ENCODE measurements at regions not wholly inside any gene's neighbourhood (a gene's known extent, or its start where the extent isn't known, plus 50 kb on each side); places are given as distances from the start of the nearest gene placed in this dataset.

- no peak overlapping the region for H3K4ac ChIP-seq (replicated peaks; ENCODE audit: insufficient read length, low read depth, low read length)
- H2BK20ac ChIP-seq (ENCODE audit: low read length) = no peak overlapping the region
- H2AK5ac ChIP-seq (ENCODE audit: low read depth, low read length) = no peak overlapping the region
- TF ChIP-seq CHD1 (IDR thresholded peaks at IDR 0.05; ENCODE audit: low read depth, low read length) (no peak), GTF2F1 (IDR thresholded peaks at IDR 0.05; ENCODE audit: borderline replicate concordance, low read depth, low read length) (no peak), EP300 (IDR thresholded peaks at IDR 0.05; ENCODE audit: borderline replicate concordance in 1 of 2, low read depth in 2 of 2, low read length in 2 of 2) (no peak), HDAC2 (IDR thresholded peaks at IDR 0.05; ENCODE audit: borderline replicate concordance in 1 of 2, low read depth in 2 of 2, low read length in 2 of 2) (no peak), SP1 (IDR thresholded peaks at IDR 0.05; ENCODE audit: low read depth, low read length) (no peak), FOSL1 (IDR thresholded peaks at IDR 0.05; ENCODE audit: insufficient read depth, low read depth, low read length) (no peak), CTBP2 (IDR thresholded peaks at IDR 0.05; ENCODE audit: borderline replicate concordance, insufficient read depth, insufficient read length, low read length) (no peak), MAFK (IDR thresholded peaks at IDR 0.05; ENCODE audit: low read depth, low read length) (no peak), SIRT6 (IDR thresholded peaks at IDR 0.05; ENCODE audit: low read length) (no peak), TCF12 (IDR thresholded peaks at IDR 0.05; ENCODE audit: low read depth, low read length) (no peak), RAD21 (IDR thresholded peaks at IDR 0.05 in 1 of 2, conservative IDR thresholded peaks at IDR 0.05 in 1 of 2; ENCODE audit: low read depth in 2 of 2, low read length in 2 of 2) (no peak), POLR2AphosphoS5 (IDR thresholded peaks at IDR 0.05; ENCODE audit: low read depth, low read length) (no peak), KDM5A (IDR thresholded peaks at IDR 0.05; ENCODE audit: low read length) (no peak), EZH2 (IDR thresholded peaks at IDR 0.05; ENCODE audit: low read depth, low read length, severe bottlenecking) (no peak)
- no peak overlapping the region for H2BK5ac ChIP-seq (ENCODE audit: low read depth, low read length)
- H3K27me3 ChIP-seq (replicated peaks in 1 of 4; ENCODE audit: control insufficient read depth in 3 of 4, extremely low read depth in 1 of 4, insufficient read depth in 3 of 4, low read length in 3 of 4) = no peaks in the 10 kb centered on the region
- no peaks in the 10 kb centered on the region for H3K23me2 ChIP-seq (ENCODE audit: low read depth, low read length)
- H2BK12ac ChIP-seq (ENCODE audit: low read depth, low read length) = no peak overlapping the region
- no peak overlapping the region for H2BK120ac ChIP-seq (replicated peaks; ENCODE audit: low read depth, low read length)
- no peak overlapping the region for H3K4me3 ChIP-seq (ENCODE audit: extremely low read depth in 1 of 4, insufficient read depth in 2 of 4, low read depth in 3 of 4, low read length in 4 of 4)
- H3K9me3 ChIP-seq (ENCODE audit: insufficient read depth in 2 of 2, low read depth in 1 of 2, low read length in 1 of 2) = no peaks in the 10 kb centered on the region
- ChIA-PET POLR2A (ENCODE audit: partially characterized antibody) (no interaction called here), CTCF (ENCODE audit: partially characterized antibody) (no interaction called here)
- FAIRE-seq = no peak
- H4K5ac ChIP-seq (ENCODE audit: insufficient read length, low read depth, low read length) = no peak overlapping the region
- H3K4me2 ChIP-seq (ENCODE audit: insufficient read depth in 1 of 2, low read depth in 2 of 2, low read length in 2 of 2) = no peak overlapping the region
- H3K27ac ChIP-seq (ENCODE audit: low read depth, low read length) = no peak overlapping the region
- no peak overlapping the region for H3K56ac ChIP-seq (replicated peaks; ENCODE audit: insufficient read length, low read depth, low read length)
- peaks cover 0 to 4% (median 0%) of the 10 kb centered on the region in 4 experiments; a peak in 2 of 7 replicates for H3K4me1 ChIP-seq (replicated peaks in 1 of 4; ENCODE audit: control insufficient read depth in 3 of 4, insufficient read depth in 4 of 4, low read length in 3 of 4)
- DNase-seq (ENCODE audit: low read depth in 1 of 2, low spot score in 2 of 2) = no peak
- H3K14ac ChIP-seq (ENCODE audit: insufficient read length) = no peak overlapping the region
- H2AFZ ChIP-seq (ENCODE audit: low read length) = no peak overlapping the region
- H3K79me2 ChIP-seq (ENCODE audit: control insufficient read depth in 1 of 2, insufficient read depth in 2 of 2, low read length in 2 of 2) = peaks cover 0 to 4% of the 10 kb centered on the region in 2 experiments; a peak in 1 of 4 replicates
- H3K9ac ChIP-seq (replicated peaks in 1 of 4; ENCODE audit: extremely low read depth in 1 of 4, low read depth in 3 of 4, low read length in 3 of 4) = no peak overlapping the region
- H3K18ac ChIP-seq (ENCODE audit: extremely low read depth, low read length) = no peak overlapping the region
- H3K23ac ChIP-seq (ENCODE audit: insufficient read length) = no peak overlapping the region
- H3K79me1 ChIP-seq (ENCODE audit: low read depth, low read length) = peaks cover 13% of the 10 kb centered on the region; the same call in 1 of the 2 replicates
- no peak overlapping the region for H4K8ac ChIP-seq (ENCODE audit: extremely low read depth, insufficient read depth, low read length)
- H3K36me3 ChIP-seq (ENCODE audit: control insufficient read depth in 2 of 4, insufficient read depth in 4 of 4, low read length in 3 of 4) = no peaks in the 10 kb centered on the region; a peak in 2 of 8 replicates
- WGBS, 2 experiments (ENCODE audit: extremely low coverage in 1 of 2, insufficient coverage in 1 of 2, insufficient read length in 1 of 2, insufficient replicate concordance in 2 of 2, low coverage in 1 of 2, low lambda C conversion rate in 2 of 2, missing lambda C conversion rate in 1 of 2) = 95% methylated on average over 5 of the region's 5 CpGs; no CpG with 5 or more reads in 1 of the 2 experiments
- no peak overlapping the region for H2BK15ac ChIP-seq (ENCODE audit: low read length)
- H4K91ac ChIP-seq (replicated peaks; ENCODE audit: insufficient read length, low read length) = no peak overlapping the region
- H4K20me1 ChIP-seq (replicated peaks in 1 of 2; ENCODE audit: control insufficient read depth in 1 of 2, insufficient read depth in 2 of 2, low read length in 2 of 2) = peaks cover 7 to 12% of the 10 kb centered on the region in 2 experiments
Measured at GRCh38 chr22:25369041-25369440, 149.6 kb downstream of the CRYBB2 start.

All from H1 (cell line).